Middle frontal gyrus (tissue), 1 donor: ENCODE measurements at regions not wholly inside any gene's neighbourhood (a gene's known extent, or its start where the extent isn't known, plus 50 kb on each side); places are given as distances from the start of the nearest gene placed in this dataset.
A peak's percentile ranks its signal among the peaks of the same experiment; 100 is the strongest.

Source experiments
- DNase-seq: peaks from one replicate; pipeline ENCODE4 v3.0.0-alpha.2; 2015; ENCODE audit warnings: low spot score; ENCODE audit errors: extremely low spot score

GRCh38 chr2:30368258-30368657, 78.8 kb upstream of the LCLAT1 start:
- DNase-seq = no peak

- no peak for DNase-seq
Measured at GRCh38 chr2:30371028-30371689, 75.9 kb upstream of the LCLAT1 start.

GRCh38 chr2:30371772-30372373, 75.2 kb upstream of the LCLAT1 start:
- no peak for DNase-seq

- DNase-seq = no peak
Measured at GRCh38 chr2:30372826-30373225, 74.2 kb upstream of the LCLAT1 start.

GRCh38 chr2:30373881-30374302, 73.2 kb upstream of the LCLAT1 start:
- DNase-seq = no peak

- DNase-seq = no peak
Measured at GRCh38 chr2:30374380-30374779, 72.7 kb upstream of the LCLAT1 start.

- no peak for DNase-seq
Measured at GRCh38 chr2:30375915-30376314, 71.1 kb upstream of the LCLAT1 start.

GRCh38 chr2:30379481-30379880, 67.6 kb upstream of the LCLAT1 start:
- no peak for DNase-seq

- DNase-seq = no peak
Measured at GRCh38 chr2:30380824-30381223, 66.2 kb upstream of the LCLAT1 start.

- no peak for DNase-seq
Measured at GRCh38 chr2:30382162-30382783, 64.8 kb upstream of the LCLAT1 start.

GRCh38 chr2:30382995-30383394, 64.1 kb upstream of the LCLAT1 start:
- DNase-seq = peak; percentile 54

GRCh38 chr2:30385327-30385726, 61.7 kb upstream of the LCLAT1 start:
- no peak for DNase-seq

- no peak for DNase-seq
Measured at GRCh38 chr2:30392097-30392496, 54.9 kb upstream of the LCLAT1 start.

GRCh38 chr2:30393510-30393909, 53.5 kb upstream of the LCLAT1 start:
- no peak for DNase-seq

- DNase-seq = no peak
Measured at GRCh38 chr2:30394096-30394495, 53.0 kb upstream of the LCLAT1 start.

- DNase-seq = no peak
Measured at GRCh38 chr2:30396436-30397232, 50.4 kb upstream of the LCLAT1 start.
